ENCODE measurements at regions not wholly inside any gene's neighbourhood (a gene's known extent, or its start where the extent isn't known, plus 50 kb on each side); places are given as distances from the start of the nearest gene placed in this dataset.
"Not testable (repeated sequence)": the region's sequence is repeated elsewhere in the genome, so short reads cannot be mapped to it uniquely, and the experiment has no call there.

DNA sequence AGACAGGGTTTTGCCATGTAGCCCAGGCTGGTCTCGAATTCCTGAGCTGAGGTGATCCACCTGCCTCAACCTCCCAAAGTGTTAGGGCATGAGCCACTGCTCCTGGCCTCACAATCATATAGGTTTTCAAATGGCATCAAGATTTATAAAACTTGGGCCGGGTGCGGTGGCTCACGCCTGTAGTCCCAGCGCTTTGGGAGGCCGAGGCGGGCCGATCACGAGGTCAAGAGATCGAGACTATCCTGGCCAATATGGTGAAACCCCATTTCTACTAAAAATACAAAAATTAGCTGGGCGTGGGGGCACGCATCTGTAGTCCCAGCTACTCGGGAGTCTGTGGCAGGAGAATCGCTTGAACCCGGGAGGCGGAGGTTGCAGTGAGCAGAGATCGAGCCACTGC is 123.8 kb downstream of the OR2B2 start:
- TF ChIP-seq POLR2A (IDR thresholded peaks at IDR 0.05; ENCODE audit: insufficient read depth in 1 of 2, low read depth in 2 of 2, low read length in 2 of 2); ZNF615 (CRISPR knock-in tag; IDR thresholded peaks at IDR 0.05; ENCODE audit: borderline replicate concordance); CHD4 (IDR thresholded peaks at IDR 0.05; ENCODE audit: borderline replicate concordance, low read length); ZFP36L2 (CRISPR knock-in tag; IDR thresholded peaks at IDR 0.05); ZNF557 (CRISPR knock-in tag; IDR thresholded peaks at IDR 0.05); POLR2AphosphoS5 (IDR thresholded peaks at IDR 0.05; ENCODE audit: low read depth, low read length): not testable (repeated sequence)
- TF ChIP-seq, protein P1, sequence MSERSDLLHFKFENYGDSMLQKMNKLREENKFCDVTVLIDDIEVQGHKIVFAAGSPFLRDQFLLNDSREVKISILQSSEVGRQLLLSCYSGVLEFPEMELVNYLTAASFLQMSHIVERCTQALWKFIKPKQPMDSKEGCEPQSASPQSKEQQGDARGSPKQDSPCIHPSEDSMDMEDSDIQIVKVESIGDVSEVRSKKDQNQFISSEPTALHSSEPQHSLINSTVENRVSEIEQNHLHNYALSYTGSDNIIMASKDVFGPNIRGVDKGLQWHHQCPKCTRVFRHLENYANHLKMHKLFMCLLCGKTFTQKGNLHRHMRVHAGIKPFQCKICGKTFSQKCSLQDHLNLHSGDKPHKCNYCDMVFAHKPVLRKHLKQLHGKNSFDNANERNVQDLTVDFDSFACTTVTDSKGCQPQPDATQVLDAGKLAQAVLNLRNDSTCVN (CRISPR knock-in tag; IDR thresholded peaks at IDR 0.05; ENCODE audit: borderline replicate concordance) = not testable (repeated sequence)

Measured in HepG2 (cell line).